H1 (cell line): ENCODE measurements at regions not wholly inside any gene's neighbourhood (a gene's known extent, or its start where the extent isn't known, plus 50 kb on each side); places are given as distances from the start of the nearest gene placed in this dataset.

Experiments
- CTCF ChIA-PET: fragments of 300-600 bp; sonication (Branson Sonifier 250); formaldehyde crosslinking; loops from one replicate; lab custom pipeline; 2021; ENCODE audit not compliant: partially characterized antibody; lab: Charles Lee
- POLR2A ChIA-PET: fragments of 300-600 bp; sonication (Branson Sonifier 250); formaldehyde crosslinking; loops from one replicate; lab custom pipeline; 2021; ENCODE audit warnings: inconsistent platforms; ENCODE audit not compliant: partially characterized antibody; lab: Charles Lee
- DNase-seq, 2 experiments: peaks; one replicate each; pipeline versions ENCODE4 v3.0.0 to v3.0.0-alpha.2; 2010 to 2022; ENCODE audit warnings: low spot score in 2 of 2, low read depth in 1 of 2, mixed read lengths in 1 of 2
- FAIRE-seq: peaks from 2 replicates; lab custom pipeline; 2011; peaks lifted over from hg19 to GRCh38; lab: Jason Lieb, UNC
- H2AFZ ChIP-seq: 2 replicates; pipeline ENCODE4 v1.8.1; 2012; ENCODE audit warnings: low read length, inconsistent platforms
- H2AK5ac ChIP-seq: 2 replicates; pipeline ENCODE4 v1.6.1; 2013; ENCODE audit warnings: low read depth, low read length
- H2BK120ac ChIP-seq: replicated peaks from 2 replicates; pipeline ENCODE3; 2013; ENCODE audit warnings: low read depth, low read length, inconsistent platforms
- H2BK12ac ChIP-seq: 2 replicates; pipeline ENCODE4 v1.6.1; 2013; ENCODE audit warnings: low read depth, low read length
- H2BK15ac ChIP-seq: 2 replicates; pipeline ENCODE4 v1.6.1; 2013; ENCODE audit warnings: low read length
- H2BK20ac ChIP-seq: 2 replicates; pipeline ENCODE4 v1.6.1; 2013; ENCODE audit warnings: low read length
- H2BK5ac ChIP-seq: 2 replicates; pipeline ENCODE4 v1.6.1; 2013; ENCODE audit warnings: low read depth, low read length
- H3K14ac ChIP-seq: 2 replicates; pipeline ENCODE4 v1.6.1; 2013; ENCODE audit warnings: inconsistent platforms; ENCODE audit not compliant: insufficient read length
- H3K18ac ChIP-seq: 2 replicates; pipeline ENCODE4 v1.6.1; 2013; ENCODE audit warnings: low read length; ENCODE audit errors: extremely low read depth
- H3K23ac ChIP-seq: 2 replicates; pipeline ENCODE4 v1.6.1; 2013; ENCODE audit warnings: inconsistent platforms; ENCODE audit not compliant: insufficient read length
- H3K23me2 ChIP-seq: 2 replicates; pipeline ENCODE4 v1.6.1; 2013; ENCODE audit warnings: low read depth, low read length
- H3K27ac ChIP-seq: 2 replicates; pipeline ENCODE4 v1.6.1; 2011; ENCODE audit warnings: low read depth, low read length, inconsistent platforms
- H3K27me3 ChIP-seq, 4 experiments: replicated peaks in 1 of 4; 1 replicate in 1 of 4; 2 replicates in 3 of 4; pipeline versions ENCODE4 v1.6.1 to v1.8.1; 2011 to 2013; ENCODE audit warnings: low read length in 3 of 4, mild to moderate bottlenecking in 3 of 4, inconsistent platforms in 2 of 4, mixed read lengths in 2 of 4, moderate library complexity in 1 of 4; ENCODE audit not compliant: control insufficient read depth in 3 of 4, insufficient read depth in 3 of 4; ENCODE audit errors: extremely low read depth in 1 of 4
- H3K36me3 ChIP-seq, 4 experiments: 2 replicates each; pipeline versions ENCODE4 v1.6.1 to v1.8.1; 2011 to 2013; ENCODE audit warnings: mild to moderate bottlenecking in 4 of 4, low read length in 3 of 4, moderate library complexity in 2 of 4, control low read depth in 1 of 4, inconsistent platforms in 1 of 4; ENCODE audit not compliant: insufficient read depth in 4 of 4, control insufficient read depth in 2 of 4
- H3K4ac ChIP-seq: replicated peaks from 2 replicates; pipeline ENCODE3; 2013; ENCODE audit warnings: low read length, low read depth, mixed read lengths, inconsistent platforms; ENCODE audit not compliant: insufficient read length
- H3K4me1 ChIP-seq, 4 experiments: replicated peaks in 1 of 4; 1 replicate in 1 of 4; 2 replicates in 3 of 4; pipeline versions ENCODE4 v1.6.1 to v1.8.1; 2011 to 2013; ENCODE audit warnings: low read length in 3 of 4, inconsistent platforms in 2 of 4, mixed read lengths in 1 of 4; ENCODE audit not compliant: insufficient read depth in 4 of 4, control insufficient read depth in 3 of 4
- H3K4me2 ChIP-seq, 2 experiments: 2 replicates each; pipeline versions ENCODE4 v1.6.1 to v1.8.1; 2011 to 2013; ENCODE audit warnings: low read depth in 2 of 2, low read length in 2 of 2, control low read depth in 1 of 2, inconsistent platforms in 1 of 2, mild to moderate bottlenecking in 1 of 2; ENCODE audit not compliant: insufficient read depth in 1 of 2
- H3K4me3 ChIP-seq, 4 experiments: fragments of 200-600, 300-600 bp in 1 of 4; sonication (generic), shearing (Covaris generic), sonication (Bioruptor Twin) in 1 of 4; 2 replicates each; pipeline versions ENCODE4 v1.5.1 to v1.8.1; 2011 to 2016; ENCODE audit warnings: low read length in 4 of 4, low read depth in 3 of 4, control low read depth in 2 of 4, inconsistent platforms in 2 of 4, mild to moderate bottlenecking in 2 of 4, mixed read lengths in 1 of 4, moderate library complexity in 1 of 4; ENCODE audit not compliant: insufficient read depth in 2 of 4; ENCODE audit errors: extremely low read depth in 1 of 4
- H3K56ac ChIP-seq: replicated peaks from 2 replicates; pipeline ENCODE3; 2013; ENCODE audit warnings: low read depth, mild to moderate bottlenecking, mixed read lengths, low read length, inconsistent platforms; ENCODE audit not compliant: insufficient read length
- H3K79me1 ChIP-seq: 2 replicates; pipeline ENCODE4 v1.6.1; 2013; ENCODE audit warnings: low read depth, low read length, control low read depth
- H3K79me2 ChIP-seq, 2 experiments: 2 replicates each; pipeline versions ENCODE4 v1.6.1 to v1.8.1; 2012 to 2013; ENCODE audit warnings: low read length in 2 of 2, mild to moderate bottlenecking in 2 of 2, inconsistent platforms in 1 of 2; ENCODE audit not compliant: insufficient read depth in 2 of 2, control insufficient read depth in 1 of 2
- H3K9ac ChIP-seq, 4 experiments: replicated peaks in 1 of 4; 1 replicate in 1 of 4; 2 replicates in 3 of 4; pipeline versions ENCODE4 v1.6.1 to v1.8.1; 2011 to 2013; ENCODE audit warnings: low read depth in 3 of 4, low read length in 3 of 4, control low read depth in 2 of 4, mild to moderate bottlenecking in 2 of 4, moderate library complexity in 2 of 4, inconsistent platforms in 1 of 4; ENCODE audit errors: extremely low read depth in 1 of 4
- H3K9me3 ChIP-seq, 2 experiments: 2 replicates each; pipeline versions ENCODE4 v1.6.1 to v1.8.1; 2012 to 2013; ENCODE audit warnings: mild to moderate bottlenecking in 2 of 2, moderate library complexity in 2 of 2, control low read depth in 1 of 2, inconsistent platforms in 1 of 2, low read depth in 1 of 2, low read length in 1 of 2, mixed read lengths in 1 of 2; ENCODE audit not compliant: insufficient read depth in 2 of 2
- H4K20me1 ChIP-seq, 2 experiments: replicated peaks in 1 of 2; 2 replicates each; pipeline versions ENCODE3 to v1.8.1; 2011 to 2013; ENCODE audit warnings: inconsistent platforms in 2 of 2, low read length in 2 of 2, mild to moderate bottlenecking in 1 of 2; ENCODE audit not compliant: insufficient read depth in 2 of 2, control insufficient read depth in 1 of 2
- H4K5ac ChIP-seq: 2 replicates; pipeline ENCODE4 v1.6.1; 2013; ENCODE audit warnings: low read length, low read depth, mixed read lengths, inconsistent platforms; ENCODE audit not compliant: insufficient read length
- H4K8ac ChIP-seq: 2 replicates; pipeline ENCODE4 v1.8.0; 2013; ENCODE audit warnings: mild to moderate bottlenecking, moderate library complexity, low read length, inconsistent platforms; ENCODE audit not compliant: insufficient read depth; ENCODE audit errors: extremely low read depth
- H4K91ac ChIP-seq: replicated peaks from 2 replicates; pipeline ENCODE3; 2013; ENCODE audit warnings: low read length, mixed read lengths, inconsistent platforms; ENCODE audit not compliant: insufficient read length
- ASH2L ChIP-seq: fragments of 200-600, 300-600 bp; sonication (generic); IDR thresholded peaks from one replicate; pipeline ENCODE4 v1.7.1; 2017; ENCODE audit warnings: low read length
- HDAC2 ChIP-seq, 2 experiments: fragments of 300-600 bp in 1 of 2; sonication (generic) in 1 of 2; IDR thresholded peaks; 2 replicates each; pipeline ENCODE4 v1.6.1; 2011 to 2012; ENCODE audit warnings: low read depth in 2 of 2, low read length in 2 of 2, mild to moderate bottlenecking in 2 of 2, moderate library complexity in 2 of 2, borderline replicate concordance in 1 of 2, inconsistent platforms in 1 of 2
- SP1 ChIP-seq: IDR thresholded peaks from 2 replicates; pipeline ENCODE4 v1.6.1; 2011; ENCODE audit warnings: low read depth, low read length
- TEAD4 ChIP-seq: IDR thresholded peaks from 2 replicates; pipeline ENCODE4 v1.6.1; 2012; ENCODE audit warnings: low read depth, low read length, inconsistent platforms, mixed read lengths
- WGBS, 2 experiments: shearing (Covaris generic) in 1 of 2; methylation state at CpG; one replicate each; pipeline versions ENCODE4 v1.1.6 to v1.1.7; 2013 to 2015; ENCODE audit warnings: low lambda C conversion rate in 2 of 2, mixed read lengths in 2 of 2, inconsistent platforms in 1 of 2, low coverage in 1 of 2, missing lambda C conversion rate in 1 of 2; ENCODE audit not compliant: insufficient replicate concordance in 2 of 2, insufficient coverage in 1 of 2, insufficient read length in 1 of 2; ENCODE audit errors: extremely low coverage in 1 of 2, missing lambda C conversion rate in 1 of 2; 5-methylcytosine and 5-hydroxymethylcytosine counted together

DNA sequence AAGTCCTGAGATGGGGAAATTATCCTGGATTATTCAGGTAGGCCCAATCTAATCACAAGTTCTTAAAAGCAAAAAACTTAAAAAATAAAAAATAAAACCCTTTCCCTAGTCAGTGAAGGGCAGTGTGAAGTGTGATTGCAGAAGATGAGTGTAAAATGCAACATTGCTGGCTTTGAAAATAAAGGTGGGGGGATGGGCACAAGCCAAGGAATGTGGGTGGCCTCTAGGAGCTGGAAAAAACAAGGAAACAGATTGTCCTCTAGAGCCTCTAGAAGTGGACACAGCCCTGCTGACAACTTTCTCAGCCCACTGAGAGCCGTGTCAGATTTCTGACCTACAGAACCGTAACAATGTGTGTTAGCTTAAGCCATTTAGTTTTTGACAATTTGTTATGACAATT lies 184.3 kb upstream of the HNRNPA3 start:
- Histone ChIP-seq H3K27ac (no peak overlapping the region), H2BK12ac (no peak overlapping the region), H3K9me3 (no peaks in the 10 kb centered on the region), H3K27me3 (no peaks in the 10 kb centered on the region), H3K79me2 (no peaks in the 10 kb centered on the region), H2BK20ac (no peak overlapping the region), H3K56ac (no peak overlapping the region), H4K8ac (no peak overlapping the region), H4K5ac (no peak overlapping the region), H2AK5ac (no peak overlapping the region), H2BK5ac (no peak overlapping the region), H3K79me1 (no peaks in the 10 kb centered on the region), H3K4me3 (no peak overlapping the region), H2AFZ (no peak overlapping the region), H4K91ac (no peak overlapping the region), H3K4ac (no peak overlapping the region), H3K23me2 (no peaks in the 10 kb centered on the region; the same call in 1 of the 2 replicates), H3K9ac (no peak overlapping the region), H3K4me2 (0 out of 4 replicates have a peak overlapping the region, but pooled peaks of 1 of the 2 experiments have one; percentile 9), H3K14ac (no peak overlapping the region), H4K20me1 (no peaks in the 10 kb centered on the region), H3K18ac (no peak overlapping the region), H3K4me1 (peaks cover 0 to 9% (median 0%) of the 10 kb centered on the region in 4 experiments; a peak in 1 of 7 replicates), H3K36me3 (no peaks in the 10 kb centered on the region), H2BK15ac (no peak overlapping the region), H3K23ac (no peak overlapping the region), H2BK120ac (no peak overlapping the region)
- DNase-seq (no peak), FAIRE-seq (no peak)
- TF ChIP-seq SP1 = peak; percentile 56; the same call in 1 of the 2 replicates
- peak; percentile 31 for TF ChIP-seq ASH2L
- no peak for TF ChIP-seq HDAC2 (IDR thresholded peaks at IDR 0.05; ENCODE audit: borderline replicate concordance in 1 of 2, low read depth in 2 of 2, low read length in 2 of 2)
- TF ChIP-seq TEAD4 = peak; percentile 59
- CTCF ChIA-PET = interaction anchor here (0.6 to 1.4 kb wide), 5 partner anchors 11 to 786 kb away, joined by 3 to 7 read pairs (median 3); no protein-coding TSS in a partner anchor
- POLR2A ChIA-PET = no interaction called here
- 97% methylated on average over 2 of the region's 2 CpGs; no CpG with 5 or more reads in 1 of the 2 experiments for WGBS, 2 experiments
